ENCODE measurements at regions not wholly inside any gene's neighbourhood (a gene's known extent, or its start where the extent isn't known, plus 50 kb on each side); places are given as distances from the start of the nearest gene placed in this dataset.

DNA sequence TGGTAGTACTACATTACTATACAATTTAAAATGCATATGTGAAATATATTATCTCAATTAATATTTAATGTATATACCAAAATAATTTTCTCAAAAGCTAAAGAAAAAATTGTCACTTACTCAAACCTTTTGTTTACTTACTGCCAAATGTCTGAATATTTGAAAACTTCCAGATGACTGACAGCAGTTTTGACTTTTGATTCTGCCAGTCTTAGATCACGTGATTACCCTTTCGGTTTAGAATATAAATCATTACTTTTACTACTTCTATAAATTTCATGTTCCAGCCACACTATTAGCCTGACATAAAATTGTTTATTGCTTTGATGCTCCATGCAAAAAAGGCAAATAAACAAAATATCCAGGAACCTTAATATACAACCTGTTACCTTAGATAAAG, 680.7 kb upstream of the ID4 start:
- TF ChIP-seq, protein P1, sequence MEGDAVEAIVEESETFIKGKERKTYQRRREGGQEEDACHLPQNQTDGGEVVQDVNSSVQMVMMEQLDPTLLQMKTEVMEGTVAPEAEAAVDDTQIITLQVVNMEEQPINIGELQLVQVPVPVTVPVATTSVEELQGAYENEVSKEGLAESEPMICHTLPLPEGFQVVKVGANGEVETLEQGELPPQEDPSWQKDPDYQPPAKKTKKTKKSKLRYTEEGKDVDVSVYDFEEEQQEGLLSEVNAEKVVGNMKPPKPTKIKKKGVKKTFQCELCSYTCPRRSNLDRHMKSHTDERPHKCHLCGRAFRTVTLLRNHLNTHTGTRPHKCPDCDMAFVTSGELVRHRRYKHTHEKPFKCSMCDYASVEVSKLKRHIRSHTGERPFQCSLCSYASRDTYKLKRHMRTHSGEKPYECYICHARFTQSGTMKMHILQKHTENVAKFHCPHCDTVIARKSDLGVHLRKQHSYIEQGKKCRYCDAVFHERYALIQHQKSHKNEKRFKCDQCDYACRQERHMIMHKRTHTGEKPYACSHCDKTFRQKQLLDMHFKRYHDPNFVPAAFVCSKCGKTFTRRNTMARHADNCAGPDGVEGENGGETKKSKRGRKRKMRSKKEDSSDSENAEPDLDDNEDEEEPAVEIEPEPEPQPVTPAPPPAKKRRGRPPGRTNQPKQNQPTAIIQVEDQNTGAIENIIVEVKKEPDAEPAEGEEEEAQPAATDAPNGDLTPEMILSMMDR (IDR thresholded peaks at IDR 0.05): no peak
- no peak for TF ChIP-seq ZFX (IDR thresholded peaks at IDR 0.05; ENCODE audit: borderline replicate concordance)
